Pulmonary artery endothelial cell (primary cell): ENCODE measurements at regions not wholly inside any gene's neighbourhood (a gene's known extent, or its start where the extent isn't known, plus 50 kb on each side); places are given as distances from the start of the nearest gene placed in this dataset.

Experiments
- DNase-seq: peaks from one replicate; pipeline ENCODE4 v3.0.0-alpha.2; 2011; ENCODE audit warnings: low read depth, low spot score

DNA sequence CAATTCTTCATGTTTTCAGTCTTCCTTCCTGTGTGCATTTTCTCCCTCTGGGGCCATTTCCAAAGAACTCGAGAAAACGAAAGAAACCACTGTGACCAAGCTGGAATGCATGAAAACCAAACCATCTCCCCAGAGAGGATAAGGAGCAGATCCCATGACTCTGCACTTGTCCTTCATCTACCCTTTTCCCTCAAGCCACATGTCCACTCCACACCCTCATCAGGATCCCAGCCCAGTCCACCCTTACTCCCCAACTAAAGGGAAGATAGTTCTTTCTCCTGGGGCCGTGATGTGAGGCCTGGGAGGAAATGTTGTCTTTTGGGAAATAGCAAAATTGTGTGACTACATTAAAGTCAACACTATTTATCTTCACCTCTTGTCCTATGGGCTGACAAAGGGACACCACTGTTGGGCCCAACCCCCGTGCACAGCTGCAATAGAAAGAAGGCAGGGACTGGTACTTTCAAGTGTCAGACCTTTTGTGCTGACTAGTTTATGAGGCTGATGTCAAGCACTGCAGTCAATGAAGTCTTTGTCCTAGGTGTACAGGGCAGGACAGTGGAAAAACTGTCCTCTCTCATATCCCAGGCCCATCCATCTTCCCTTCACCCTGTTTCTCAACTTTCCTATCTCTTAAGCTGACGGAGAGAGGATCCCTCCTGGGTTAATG lies 487.1 kb upstream of the NR2F2 start:
- DNase-seq: no peak

DNA sequence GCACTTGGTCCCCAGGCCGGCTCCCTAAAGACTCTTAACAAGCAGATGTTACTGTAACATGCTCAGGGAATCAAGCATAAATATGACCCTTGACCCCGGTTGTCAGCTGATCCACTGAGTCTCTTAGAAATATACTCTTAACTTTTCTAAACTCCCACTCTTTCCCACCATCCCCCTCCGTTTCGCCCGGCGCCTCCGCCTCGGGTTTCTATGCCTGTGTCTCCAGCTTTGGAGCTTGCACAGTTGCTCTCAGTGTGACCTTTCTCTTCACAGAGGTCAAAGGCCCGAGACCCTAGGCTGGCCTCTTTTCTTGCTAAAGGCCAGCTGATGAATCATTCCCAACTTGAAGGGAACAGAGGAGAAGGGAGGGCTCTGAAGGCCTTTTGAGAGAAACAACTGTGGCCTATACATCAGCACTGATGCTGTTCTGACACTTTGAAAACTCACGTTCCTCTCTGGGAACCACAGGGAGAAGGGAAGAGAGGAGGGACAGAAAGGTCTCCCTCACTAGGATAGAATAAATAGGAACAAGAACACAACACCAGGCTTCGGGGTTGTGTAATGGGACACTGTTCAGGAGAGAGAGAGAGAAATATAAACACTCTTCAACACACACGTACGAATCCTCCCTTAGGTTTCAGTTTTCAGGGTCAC lies 484.5 kb upstream of the NR2F2 start:
- no peak for DNase-seq

DNA sequence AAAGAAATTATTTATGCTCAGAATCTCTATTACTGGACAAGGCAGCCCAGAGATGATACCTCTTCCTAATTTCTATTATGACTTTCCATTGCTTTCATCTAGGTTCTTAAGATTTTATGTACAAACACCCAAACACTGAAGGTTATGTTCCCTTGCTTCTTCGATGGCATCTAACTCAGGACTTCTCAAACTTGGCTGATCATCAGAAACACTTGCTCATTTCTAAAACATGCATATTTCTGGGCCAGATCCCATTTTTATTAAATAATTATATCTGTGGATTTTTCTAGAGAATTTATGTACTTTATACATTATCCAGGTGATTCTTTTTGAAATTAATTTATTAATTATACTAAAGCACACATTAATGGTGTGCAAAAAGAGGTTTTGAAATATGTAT lies 482.4 kb upstream of the NR2F2 start:
- no peak for DNase-seq

DNA sequence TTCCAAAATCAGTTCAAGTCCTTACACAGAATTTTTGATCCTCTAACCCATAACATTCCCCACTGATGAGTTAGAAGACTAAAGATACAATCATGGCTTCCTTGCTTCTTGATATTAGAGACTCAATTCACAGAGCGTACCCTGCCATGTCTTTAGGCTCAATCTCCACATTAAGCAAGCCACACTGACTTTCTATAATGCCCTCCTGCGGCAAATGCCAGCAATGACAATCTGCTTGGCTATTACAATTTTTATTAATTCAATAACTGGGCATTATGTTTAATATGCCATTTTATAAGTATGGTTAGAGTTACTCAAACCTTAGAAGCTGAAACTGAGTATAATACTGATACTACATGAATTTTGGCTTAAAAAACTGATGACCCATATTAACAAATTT lies 479.7 kb upstream of the NR2F2 start:
- DNase-seq: no peak

DNA sequence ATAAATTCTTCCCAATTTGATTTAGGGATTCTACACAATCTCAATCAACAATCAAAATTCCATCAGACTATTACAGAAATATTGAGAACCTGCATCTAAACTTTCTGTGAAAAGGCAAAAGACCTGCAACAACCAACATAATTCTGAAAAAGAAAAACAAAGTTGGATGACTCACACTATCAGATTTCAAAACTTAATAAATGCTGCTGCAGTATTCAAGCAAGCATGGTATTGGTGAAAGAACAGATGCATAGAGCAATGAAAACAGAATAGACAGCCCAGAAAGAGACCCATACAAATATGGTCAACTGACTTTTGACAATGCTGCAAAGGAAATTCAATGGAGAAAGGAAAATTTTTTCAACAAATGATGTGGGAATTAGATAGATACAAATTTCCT lies 477.1 kb upstream of the NR2F2 start:
- DNase-seq: no peak

GRCh38 chr15:95857124-95857757 lies 473.3 kb upstream of the NR2F2 start:
- DNase-seq: no peak

DNA sequence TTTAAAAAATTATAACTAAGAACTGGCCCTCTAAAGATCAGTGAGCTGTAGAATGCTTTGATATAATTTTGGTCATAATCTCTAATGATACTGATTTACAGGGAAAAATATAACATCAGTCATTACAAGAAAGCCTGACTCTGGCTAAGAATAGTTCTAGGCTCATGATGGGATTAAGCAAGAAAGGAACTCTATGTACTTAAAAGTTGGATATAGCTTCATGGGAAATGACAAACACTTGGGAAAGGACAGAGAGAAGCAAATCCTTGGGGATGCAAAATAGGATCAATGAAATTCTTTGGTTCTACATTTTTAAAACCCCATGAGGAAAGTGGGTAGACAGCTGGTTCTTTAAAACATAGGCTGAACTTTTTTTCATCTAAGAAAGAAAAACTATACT lies 472.7 kb upstream of the NR2F2 start:
- no peak for DNase-seq

GRCh38 chr15:95860406-95860805 lies 470.1 kb upstream of the NR2F2 start:
- no peak for DNase-seq

DNA sequence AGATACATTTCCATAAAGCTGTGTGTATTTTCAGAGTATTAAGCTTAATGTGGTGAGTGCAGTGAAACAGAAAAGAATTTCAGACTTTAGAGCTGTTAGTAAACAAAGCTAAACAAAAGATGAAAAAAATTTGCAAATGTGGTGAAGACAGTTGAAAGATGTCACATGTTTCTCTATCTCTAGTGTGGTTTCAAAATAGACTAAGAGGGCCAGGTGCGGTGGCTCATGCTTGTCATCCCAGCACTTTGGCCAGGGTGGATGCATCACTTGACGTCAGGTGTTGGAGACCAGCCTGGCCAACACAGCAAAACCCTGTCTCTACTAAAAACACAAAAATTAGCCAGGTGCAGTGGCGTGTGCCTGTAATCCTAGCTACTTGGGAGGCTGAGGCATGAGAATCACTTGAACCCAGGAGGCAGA lies 466.0 kb upstream of the NR2F2 start:
- no peak for DNase-seq

DNA sequence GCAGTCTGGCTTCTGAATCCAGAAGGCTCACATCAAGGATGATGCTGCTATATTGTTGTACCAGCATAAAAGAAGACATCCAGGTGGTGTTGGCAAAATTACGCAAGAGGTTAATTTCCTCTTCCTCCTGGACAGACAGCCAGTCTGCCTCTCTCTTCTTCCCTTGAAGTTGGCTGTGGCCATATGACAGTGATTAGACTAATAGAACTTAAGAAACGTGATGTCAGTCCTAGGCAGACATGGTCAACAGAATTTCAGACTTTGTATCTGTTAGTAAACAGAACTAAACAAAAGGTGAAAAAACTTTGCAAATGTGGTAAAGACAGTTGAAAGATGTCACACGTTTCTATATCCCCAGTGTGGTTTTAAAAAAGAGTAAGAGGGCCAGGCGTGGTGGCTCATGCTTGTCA lies 465.2 kb upstream of the NR2F2 start:
- DNase-seq: no peak

- no peak for DNase-seq
These were observed 463.6 kb upstream of the NR2F2 start for GRCh38 chr15:95866711-95867440.

GRCh38 chr15:95868450-95868849 lies 462.1 kb upstream of the NR2F2 start:
- no peak for DNase-seq

GRCh38 chr15:95868970-95869369 lies 461.5 kb upstream of the NR2F2 start:
- no peak for DNase-seq

- DNase-seq: no peak
These were observed 460.6 kb upstream of the NR2F2 start for GRCh38 chr15:95869920-95870319.

DNA sequence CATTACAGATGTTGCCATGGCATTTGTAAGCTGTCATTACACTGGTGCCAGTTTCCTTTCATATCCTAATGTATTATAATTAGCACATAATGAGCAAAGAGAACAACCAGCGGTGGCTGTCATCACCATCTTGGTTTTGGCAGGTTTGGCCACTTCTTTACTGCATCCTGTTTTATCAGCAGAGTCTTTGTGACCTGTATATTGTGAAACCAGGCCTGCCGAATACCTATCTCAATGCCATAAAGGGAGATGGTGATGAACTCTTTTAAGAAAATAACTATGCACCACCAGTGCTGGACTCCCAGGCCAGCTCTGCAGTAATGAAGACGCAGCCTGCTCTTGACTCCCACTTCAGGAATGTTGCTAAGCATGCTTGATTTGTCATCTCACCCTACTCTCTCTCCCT lies 458.1 kb upstream of the NR2F2 start:
- no peak for DNase-seq

DNA sequence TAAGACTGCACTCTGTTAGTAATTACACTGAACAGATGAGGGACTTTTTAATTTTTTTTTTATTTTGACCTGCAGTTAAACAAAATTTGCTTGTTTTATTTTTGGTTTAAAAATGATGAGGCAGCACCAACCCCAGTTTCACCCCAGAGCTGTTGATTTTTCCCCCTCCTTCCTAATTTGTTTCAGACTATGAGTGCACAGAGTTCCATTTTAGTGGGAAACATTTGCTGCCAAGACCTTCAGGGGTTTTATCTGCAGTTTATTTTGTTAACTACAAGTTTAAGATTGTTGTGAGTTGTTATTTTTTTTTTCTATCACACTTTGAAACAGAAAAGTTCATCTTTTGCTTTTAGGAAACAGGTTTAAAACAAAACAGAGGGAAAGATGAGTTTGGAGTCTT lies 455.9 kb upstream of the NR2F2 start:
- DNase-seq: no peak

DNA sequence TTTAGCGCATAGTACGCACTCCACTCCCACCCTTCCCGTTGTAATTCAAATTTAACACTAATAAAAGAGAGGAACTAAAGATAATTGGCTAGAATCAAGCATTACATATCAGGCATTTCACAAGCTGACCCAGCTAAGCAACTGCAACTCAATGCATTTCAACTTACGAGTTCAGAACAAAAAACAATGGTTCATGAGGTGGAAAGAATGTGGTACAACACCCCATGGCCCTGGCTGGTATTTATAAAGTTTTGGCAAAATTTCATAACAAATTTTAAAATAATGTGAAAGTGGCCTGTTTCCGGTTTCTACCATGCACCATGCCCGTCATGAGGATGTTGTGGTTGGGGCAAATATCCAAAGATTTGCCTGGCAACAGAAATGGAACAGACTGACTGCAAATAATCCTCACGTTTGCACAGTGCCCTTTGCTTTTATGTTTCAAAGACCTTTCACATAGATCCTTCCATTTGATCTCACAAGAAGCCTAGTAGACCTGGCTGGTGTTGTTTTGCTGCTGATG lies 455.3 kb upstream of the NR2F2 start:
- peak; percentile 22 for DNase-seq

DNA sequence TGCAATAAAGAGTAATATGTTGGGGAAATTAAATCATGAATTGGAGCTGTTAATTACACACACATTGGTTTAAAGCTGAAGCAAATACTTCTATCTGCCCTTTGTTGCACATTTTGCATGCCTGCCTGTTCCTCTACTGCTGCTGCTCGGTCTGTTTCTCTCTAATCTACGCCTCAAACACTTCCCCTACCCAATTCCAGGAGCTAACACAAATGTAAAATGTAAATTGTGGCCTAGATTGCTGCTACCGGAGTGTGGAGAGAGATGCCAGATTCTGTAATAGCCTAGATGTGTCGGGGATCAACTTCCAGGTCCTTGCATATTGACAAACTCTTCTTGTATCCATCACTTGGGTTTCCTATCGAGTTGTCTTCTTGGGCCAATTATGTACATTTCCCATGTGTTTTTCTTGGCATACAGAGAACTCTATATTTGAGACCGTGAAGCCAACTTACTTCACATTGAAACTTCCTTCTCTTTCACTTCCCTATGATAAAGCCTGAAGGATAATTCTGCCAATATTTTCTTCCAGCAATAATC lies 450.4 kb upstream of the NR2F2 start:
- DNase-seq: no peak

DNA sequence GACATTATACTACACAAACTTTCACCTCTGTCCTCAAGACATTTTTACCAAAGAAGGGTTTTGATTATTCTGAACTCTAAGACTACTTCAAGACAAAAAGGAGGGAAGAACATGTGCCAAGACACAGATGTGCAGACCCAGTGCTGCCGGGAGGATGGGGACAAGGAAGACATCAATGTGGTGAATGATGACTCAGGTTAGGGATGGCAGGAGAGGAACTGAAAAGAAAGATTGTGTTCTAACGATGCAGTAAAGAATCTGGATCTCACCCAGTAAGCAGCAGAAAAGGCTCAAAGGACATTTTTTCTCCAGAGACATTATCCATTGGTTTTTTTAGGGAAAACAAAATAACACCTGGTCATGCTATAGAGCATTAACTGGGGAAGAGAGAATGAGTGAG lies 449.9 kb upstream of the NR2F2 start:
- DNase-seq: no peak

- no peak for DNase-seq
These were observed 447.4 kb upstream of the NR2F2 start for GRCh38 chr15:95883064-95883463.

DNA sequence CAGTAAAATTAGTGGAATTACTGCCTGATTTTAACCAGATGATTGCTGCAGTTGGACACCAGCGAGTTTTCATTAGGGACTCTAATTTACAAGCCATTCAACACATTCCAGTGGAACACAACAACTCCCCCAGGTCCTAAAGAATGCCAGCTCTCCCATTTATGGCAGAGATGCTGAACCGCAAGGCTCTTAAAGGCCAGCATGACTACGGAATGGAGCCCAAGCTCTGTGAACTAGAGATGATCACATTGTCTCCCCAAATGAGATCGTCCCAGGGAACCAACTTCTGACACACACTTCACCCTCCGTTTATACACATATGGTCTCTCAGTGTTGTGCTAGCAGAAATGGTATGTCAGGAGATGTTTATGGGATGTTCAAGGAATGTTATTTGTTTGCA lies 446.2 kb upstream of the NR2F2 start:
- no peak for DNase-seq
